ENCODE measurements at regions not wholly inside any gene's neighbourhood (a gene's known extent, or its start where the extent isn't known, plus 50 kb on each side); places are given as distances from the start of the nearest gene placed in this dataset.
"Not testable (repeated sequence)": the region's sequence is repeated elsewhere in the genome, so short reads cannot be mapped to it uniquely, and the experiment has no call there.

- H3K27ac ChIP-seq (ENCODE audit: low read depth, low read length); H3K4me1 Mint-ChIP-seq; intact Hi-C loops (cut with micrococcal nuclease); H3K27ac Mint-ChIP-seq; H3K27me3 Mint-ChIP-seq; H3K36me3 Mint-ChIP-seq; H3K4me3 Mint-ChIP-seq; DNase-seq; POLR2A ChIA-PET (ENCODE audit: partially characterized antibody); H3K4me1 ChIP-seq (ENCODE audit: insufficient read depth, low read length); H3K9me3 ChIP-seq (ENCODE audit: control insufficient read depth in 1 of 2, low read length in 2 of 2); CTCF ChIA-PET (ENCODE audit: partially characterized antibody); H3K27me3 ChIP-seq (ENCODE audit: insufficient read depth, low read length); H3K36me3 ChIP-seq (ENCODE audit: insufficient read depth, low read length); H3K4me3 ChIP-seq (ENCODE audit: low read length in 2 of 2): not testable (repeated sequence)
- peaks cover 0 to 13% (median 5%) of the 10 kb centered on the region in 8 donors for H3K9me3 Mint-ChIP-seq
These were observed 1246.0 kb upstream of the PABPC4L start for GRCh38 chr4:135447598-135447997.

GRCh38 chr4:135434936-135435335, 1233.3 kb upstream of the PABPC4L start:
- no peaks in the 10 kb centered on the region for H3K36me3 Mint-ChIP-seq
- ChIA-PET POLR2A (ENCODE audit: partially characterized antibody) (no interaction called here), CTCF (ENCODE audit: partially characterized antibody) (no interaction called here)
- H3K4me1 ChIP-seq (ENCODE audit: insufficient read depth, low read length): no peaks in the 10 kb centered on the region
- H3K4me1 Mint-ChIP-seq: no peaks in the 10 kb centered on the region
- H3K27ac Mint-ChIP-seq: no peak overlapping the region
- H3K4me3 Mint-ChIP-seq: no peak overlapping the region
- no peak for DNase-seq
- no peak overlapping the region for H3K4me3 ChIP-seq (ENCODE audit: low read length in 2 of 2)
- H3K9me3 Mint-ChIP-seq: peaks cover 4 to 33% (median 18%) of the 10 kb centered on the region in 8 donors
- H3K36me3 ChIP-seq (ENCODE audit: insufficient read depth, low read length): no peaks in the 10 kb centered on the region
- intact Hi-C loops (cut with micrococcal nuclease): no loop called here
- H3K27ac ChIP-seq (ENCODE audit: low read depth, low read length): no peak overlapping the region
- H3K27me3 Mint-ChIP-seq: no peaks in the 10 kb centered on the region
- H3K27me3 ChIP-seq (ENCODE audit: insufficient read depth, low read length): no peaks in the 10 kb centered on the region
- peaks cover 0 to 3% of the 10 kb centered on the region in 2 donors for H3K9me3 ChIP-seq (ENCODE audit: control insufficient read depth in 1 of 2, low read length in 2 of 2)

- Mint-ChIP-seq H3K9me3 (peaks cover 3 to 12% (median 4%) of the 10 kb centered on the region in 8 donors), H3K4me1 (no peaks in the 10 kb centered on the region), H3K27ac (no peak overlapping the region), H3K36me3 (no peaks in the 10 kb centered on the region), H3K27me3 (no peaks in the 10 kb centered on the region), H3K4me3 (no peak overlapping the region)
- Histone ChIP-seq H3K27me3 (ENCODE audit: insufficient read depth, low read length) (no peaks in the 10 kb centered on the region), H3K27ac (ENCODE audit: low read depth, low read length) (no peak overlapping the region), H3K9me3 (ENCODE audit: control insufficient read depth in 1 of 2, low read length in 2 of 2) (no peaks in the 10 kb centered on the region), H3K4me3 (ENCODE audit: low read length in 2 of 2) (no peak overlapping the region), H3K4me1 (ENCODE audit: insufficient read depth, low read length) (no peaks in the 10 kb centered on the region), H3K36me3 (ENCODE audit: insufficient read depth, low read length) (no peaks in the 10 kb centered on the region)
- intact Hi-C loops (cut with micrococcal nuclease): no loop called here
- DNase-seq: no peak
- ChIA-PET POLR2A (ENCODE audit: partially characterized antibody) (no interaction called here), CTCF (ENCODE audit: partially characterized antibody) (no interaction called here)
These were observed 1227.9 kb upstream of the PABPC4L start for GRCh38 chr4:135429528-135429927.

- H3K9me3 ChIP-seq (ENCODE audit: control insufficient read depth in 1 of 2, low read length in 2 of 2): no peaks in the 10 kb centered on the region
- H3K27me3 ChIP-seq (ENCODE audit: insufficient read depth, low read length): no peaks in the 10 kb centered on the region
These were observed 1216.8 kb upstream of the PABPC4L start for GRCh38 chr4:135418353-135418752.

GRCh38 chr4:135412213-135412612, 1210.6 kb upstream of the PABPC4L start:
- no peak for DNase-seq
- no peaks in the 10 kb centered on the region for H3K27me3 ChIP-seq (ENCODE audit: insufficient read depth, low read length)
- Mint-ChIP-seq H3K4me1 (no peaks in the 10 kb centered on the region), H3K4me3 (no peak overlapping the region), H3K9me3 (peaks cover 0 to 22% (median 9%) of the 10 kb centered on the region in 8 donors), H3K27me3 (no peaks in the 10 kb centered on the region), H3K36me3 (no peaks in the 10 kb centered on the region), H3K27ac (no peak overlapping the region)
- no peak overlapping the region for H3K27ac ChIP-seq (ENCODE audit: low read depth, low read length)
- H3K36me3 ChIP-seq (ENCODE audit: insufficient read depth, low read length): no peaks in the 10 kb centered on the region
- intact Hi-C loops (cut with micrococcal nuclease): no loop called here
- H3K4me1 ChIP-seq (ENCODE audit: insufficient read depth, low read length): no peaks in the 10 kb centered on the region
- CTCF ChIA-PET (ENCODE audit: partially characterized antibody): no interaction called here
- POLR2A ChIA-PET (ENCODE audit: partially characterized antibody): no interaction called here
- H3K4me3 ChIP-seq (ENCODE audit: low read length in 2 of 2): no peak overlapping the region
- no peaks in the 10 kb centered on the region for H3K9me3 ChIP-seq (ENCODE audit: control insufficient read depth in 1 of 2, low read length in 2 of 2)

More at GRCh38 chr4:135418353-135418752, 1216.8 kb upstream of the PABPC4L start:
- no peak overlapping the region for H3K4me3 Mint-ChIP-seq
- H3K27ac ChIP-seq (ENCODE audit: low read depth, low read length): no peak overlapping the region
- ChIA-PET POLR2A (ENCODE audit: partially characterized antibody) (no interaction called here), CTCF (ENCODE audit: partially characterized antibody) (no interaction called here)
- peaks cover 2 to 13% (median 6%) of the 10 kb centered on the region in 8 donors for H3K9me3 Mint-ChIP-seq
- DNase-seq: no peak
- H3K36me3 Mint-ChIP-seq: no peaks in the 10 kb centered on the region
- H3K4me1 ChIP-seq (ENCODE audit: insufficient read depth, low read length): no peaks in the 10 kb centered on the region
- H3K27ac Mint-ChIP-seq: no peak overlapping the region
- H3K36me3 ChIP-seq (ENCODE audit: insufficient read depth, low read length): no peaks in the 10 kb centered on the region
- H3K4me1 Mint-ChIP-seq: no peaks in the 10 kb centered on the region
- intact Hi-C loops (cut with micrococcal nuclease): no loop called here
- no peaks in the 10 kb centered on the region for H3K27me3 Mint-ChIP-seq
- no peak overlapping the region for H3K4me3 ChIP-seq (ENCODE audit: low read length in 2 of 2)

- no peak for DNase-seq
- Histone ChIP-seq H3K27me3 (ENCODE audit: insufficient read depth, low read length) (no peaks in the 10 kb centered on the region), H3K36me3 (ENCODE audit: insufficient read depth, low read length) (no peaks in the 10 kb centered on the region), H3K9me3 (ENCODE audit: control insufficient read depth in 1 of 2, low read length in 2 of 2) (no peaks in the 10 kb centered on the region), H3K27ac (ENCODE audit: low read depth, low read length) (no peak overlapping the region), H3K4me3 (ENCODE audit: low read length in 2 of 2) (no peak overlapping the region), H3K4me1 (ENCODE audit: insufficient read depth, low read length) (no peaks in the 10 kb centered on the region)
- no peaks in the 10 kb centered on the region for H3K36me3 Mint-ChIP-seq
- H3K9me3 Mint-ChIP-seq: peaks cover 0 to 19% (median 8%) of the 10 kb centered on the region in 8 donors
- intact Hi-C loops (cut with micrococcal nuclease): no loop called here
- ChIA-PET CTCF (ENCODE audit: partially characterized antibody) (no interaction called here), POLR2A (ENCODE audit: partially characterized antibody) (no interaction called here)
- H3K4me3 Mint-ChIP-seq: no peak overlapping the region
- no peaks in the 10 kb centered on the region for H3K27me3 Mint-ChIP-seq
- H3K27ac Mint-ChIP-seq: no peak overlapping the region
- H3K4me1 Mint-ChIP-seq: no peaks in the 10 kb centered on the region
These were observed 1209.7 kb upstream of the PABPC4L start for GRCh38 chr4:135411251-135411650.

GRCh38 chr4:135409261-135409660, 1207.7 kb upstream of the PABPC4L start:
- H3K36me3 Mint-ChIP-seq; H3K4me1 ChIP-seq (ENCODE audit: insufficient read depth, low read length); H3K27ac Mint-ChIP-seq; H3K27me3 ChIP-seq (ENCODE audit: insufficient read depth, low read length); POLR2A ChIA-PET (ENCODE audit: partially characterized antibody); H3K4me1 Mint-ChIP-seq; H3K36me3 ChIP-seq (ENCODE audit: insufficient read depth, low read length); H3K27ac ChIP-seq (ENCODE audit: low read depth, low read length); H3K27me3 Mint-ChIP-seq; DNase-seq; H3K9me3 ChIP-seq (ENCODE audit: control insufficient read depth in 1 of 2, low read length in 2 of 2); CTCF ChIA-PET (ENCODE audit: partially characterized antibody); H3K4me3 Mint-ChIP-seq; H3K4me3 ChIP-seq (ENCODE audit: low read length in 2 of 2); intact Hi-C loops (cut with micrococcal nuclease): not testable (repeated sequence)
- peaks cover 0 to 22% (median 6%) of the 10 kb centered on the region in 8 donors for H3K9me3 Mint-ChIP-seq

- no peak overlapping the region for H3K27ac ChIP-seq (ENCODE audit: low read depth, low read length)
- no peaks in the 10 kb centered on the region for H3K36me3 ChIP-seq (ENCODE audit: insufficient read depth, low read length)
- H3K27ac Mint-ChIP-seq: no peak overlapping the region
- intact Hi-C loops (cut with micrococcal nuclease): no loop called here
- H3K4me3 ChIP-seq (ENCODE audit: low read length in 2 of 2): no peak overlapping the region
- no peaks in the 10 kb centered on the region for H3K4me1 Mint-ChIP-seq
- H3K27me3 ChIP-seq (ENCODE audit: insufficient read depth, low read length): no peaks in the 10 kb centered on the region
- H3K4me3 Mint-ChIP-seq: no peak overlapping the region
- POLR2A ChIA-PET (ENCODE audit: partially characterized antibody): no interaction called here
- CTCF ChIA-PET (ENCODE audit: partially characterized antibody): no interaction called here
- H3K9me3 ChIP-seq (ENCODE audit: control insufficient read depth in 1 of 2, low read length in 2 of 2): no peaks in the 10 kb centered on the region
- H3K27me3 Mint-ChIP-seq: no peaks in the 10 kb centered on the region
- DNase-seq: no peak
- H3K9me3 Mint-ChIP-seq: peaks cover 0 to 24% (median 8%) of the 10 kb centered on the region in 8 donors
- H3K36me3 Mint-ChIP-seq: no peaks in the 10 kb centered on the region
- no peaks in the 10 kb centered on the region for H3K4me1 ChIP-seq (ENCODE audit: insufficient read depth, low read length)
These were observed 1206.5 kb upstream of the PABPC4L start for GRCh38 chr4:135408109-135408508.
